ENCODE measurements at regions not wholly inside any gene's neighbourhood (a gene's known extent, or its start where the extent isn't known, plus 50 kb on each side); places are given as distances from the start of the nearest gene placed in this dataset.
"Not testable (repeated sequence)": the region's sequence is repeated elsewhere in the genome, so short reads cannot be mapped to it uniquely, and the experiment has no call there.

DNA sequence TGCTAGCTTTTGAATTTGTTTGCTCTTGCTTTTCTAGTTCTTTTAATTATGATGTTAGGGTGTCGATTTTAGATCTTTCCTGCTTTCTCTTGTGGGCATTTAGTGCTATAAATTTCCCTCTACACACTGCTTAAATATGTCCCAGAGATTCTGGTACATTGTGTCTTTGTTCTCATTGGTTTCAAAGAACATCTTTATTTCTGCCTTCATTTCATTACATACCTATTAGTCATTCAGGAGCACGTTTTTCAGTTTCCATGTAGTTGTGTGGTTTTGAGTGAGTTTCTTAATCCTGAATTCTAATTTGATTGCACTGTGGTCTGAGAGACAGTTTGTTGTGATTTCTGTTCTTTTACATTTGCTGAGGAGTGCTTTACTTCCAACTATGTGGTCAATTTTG lies 51.2 kb upstream of the MB21D2 start:
- not testable (repeated sequence) for H3K4me1 ChIP-seq (ENCODE audit: control insufficient read depth, insufficient read depth, low read length); H3K9ac ChIP-seq (ENCODE audit: low read depth, low read length); H3K27me3 ChIP-seq (ENCODE audit: control insufficient read depth, insufficient read depth, low read length); H3K36me3 ChIP-seq (ENCODE audit: insufficient read depth, low read length); H3K9me3 ChIP-seq (replicated peaks; ENCODE audit: low read length); H3K4me3 ChIP-seq (ENCODE audit: low read length)
- peak overlapping the region; percentile 29 for H3K4me2 ChIP-seq (ENCODE audit: low read length)

DNA sequence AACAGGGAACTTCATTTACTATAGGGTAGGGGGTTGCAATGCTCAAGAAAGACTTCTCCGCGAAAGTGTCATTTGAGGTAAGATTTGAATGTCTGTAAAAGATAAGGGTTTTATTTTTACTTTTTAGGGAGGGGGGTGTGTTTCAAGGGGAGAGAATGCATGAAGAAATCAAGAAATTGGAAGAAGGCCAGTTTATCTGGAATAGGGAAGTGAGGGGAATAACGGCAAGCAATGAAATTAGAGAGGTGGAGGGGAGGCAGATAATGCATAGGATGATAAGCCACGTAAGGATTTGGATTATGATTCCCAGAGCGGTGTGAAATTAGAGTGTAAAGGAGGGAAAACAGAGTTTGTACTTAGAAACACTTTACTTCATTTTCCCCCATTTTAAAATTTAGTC lies 63.0 kb upstream of the MB21D2 start:
- Histone ChIP-seq H3K9ac (ENCODE audit: low read depth, low read length) (no peak overlapping the region), H3K4me2 (ENCODE audit: low read length) (no peak overlapping the region), H3K36me3 (ENCODE audit: insufficient read depth, low read length) (no peaks in the 10 kb centered on the region)

GRCh38 chr3:192986379-192986778 lies 68.7 kb upstream of the MB21D2 start:
- Histone ChIP-seq H3K4me1 (ENCODE audit: control insufficient read depth, insufficient read depth, low read length) (no peaks in the 10 kb centered on the region), H3K36me3 (ENCODE audit: insufficient read depth, low read length) (no peaks in the 10 kb centered on the region), H3K9me3 (replicated peaks; ENCODE audit: low read length) (no peaks in the 10 kb centered on the region), H3K4me2 (ENCODE audit: low read length) (no peak overlapping the region), H3K4me3 (ENCODE audit: low read length) (no peak overlapping the region), H3K9ac (ENCODE audit: low read depth, low read length) (no peak overlapping the region), H3K27me3 (ENCODE audit: control insufficient read depth, insufficient read depth, low read length) (no peaks in the 10 kb centered on the region)

More for the DNA sequence above, 63.0 kb upstream of the MB21D2 start:
- Histone ChIP-seq H3K4me3 (ENCODE audit: low read length) (no peak overlapping the region), H3K27me3 (ENCODE audit: control insufficient read depth, insufficient read depth, low read length) (no peaks in the 10 kb centered on the region), H3K9me3 (replicated peaks; ENCODE audit: low read length) (no peaks in the 10 kb centered on the region), H3K4me1 (ENCODE audit: control insufficient read depth, insufficient read depth, low read length) (no peaks in the 10 kb centered on the region)

DNA sequence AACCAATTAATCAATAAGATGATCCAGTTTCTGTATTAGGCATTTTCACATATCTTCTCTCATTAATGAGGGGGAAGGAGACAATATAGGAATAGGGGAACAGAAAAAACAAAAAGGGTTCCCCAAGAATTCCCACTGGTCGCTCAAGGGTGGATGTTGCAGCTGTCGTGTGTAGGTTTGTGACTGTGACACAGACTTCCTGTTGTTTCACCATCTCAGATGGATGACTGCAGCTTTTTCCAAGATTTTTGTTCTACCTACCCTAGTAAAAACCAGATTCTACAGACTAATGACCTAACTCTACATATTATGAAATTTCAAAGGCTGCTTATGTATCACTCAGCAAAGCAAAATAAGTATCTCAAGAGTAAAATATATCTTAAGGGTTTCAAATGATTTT lies 73.7 kb upstream of the MB21D2 start:
- Histone ChIP-seq H3K4me1 (ENCODE audit: control insufficient read depth, insufficient read depth, low read length) (no peaks in the 10 kb centered on the region), H3K9me3 (replicated peaks; ENCODE audit: low read length) (no peaks in the 10 kb centered on the region), H3K9ac (ENCODE audit: low read depth, low read length) (no peak overlapping the region), H3K4me3 (ENCODE audit: low read length) (no peak overlapping the region), H3K36me3 (ENCODE audit: insufficient read depth, low read length) (no peaks in the 10 kb centered on the region), H3K27me3 (ENCODE audit: control insufficient read depth, insufficient read depth, low read length) (no peaks in the 10 kb centered on the region), H3K4me2 (ENCODE audit: low read length) (no peak overlapping the region)

GRCh38 chr3:192992361-192992760 lies 74.7 kb upstream of the MB21D2 start:
- Histone ChIP-seq H3K4me2 (ENCODE audit: low read length) (no peak overlapping the region), H3K4me3 (ENCODE audit: low read length) (no peak overlapping the region), H3K27me3 (ENCODE audit: control insufficient read depth, insufficient read depth, low read length) (no peaks in the 10 kb centered on the region), H3K9ac (ENCODE audit: low read depth, low read length) (no peak overlapping the region), H3K4me1 (ENCODE audit: control insufficient read depth, insufficient read depth, low read length) (no peaks in the 10 kb centered on the region), H3K9me3 (replicated peaks; ENCODE audit: low read length) (no peaks in the 10 kb centered on the region), H3K36me3 (ENCODE audit: insufficient read depth, low read length) (no peaks in the 10 kb centered on the region)

DNA sequence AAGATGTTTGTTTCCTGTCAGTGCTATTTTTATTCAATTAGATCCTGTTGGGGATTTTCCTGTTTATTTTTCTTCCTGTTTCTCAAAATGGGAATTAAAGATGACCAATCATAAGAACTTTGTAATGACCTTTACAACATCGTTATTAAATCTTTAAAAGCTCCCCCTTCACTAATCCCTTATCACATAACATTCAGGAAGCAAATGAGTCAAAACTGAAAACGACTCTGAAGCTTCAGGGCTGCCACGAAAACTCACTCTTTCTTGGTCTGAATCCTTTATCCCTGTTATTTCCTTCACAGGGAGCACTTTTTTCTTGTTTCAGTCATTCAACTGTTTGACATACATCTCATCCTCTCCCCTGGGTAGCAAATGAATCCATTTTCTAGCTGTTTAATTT lies 75.8 kb upstream of the MB21D2 start:
- H3K4me1 ChIP-seq (ENCODE audit: control insufficient read depth, insufficient read depth, low read length) = no peaks in the 10 kb centered on the region
- H3K9me3 ChIP-seq (replicated peaks; ENCODE audit: low read length) = no peaks in the 10 kb centered on the region
- no peak overlapping the region for H3K4me2 ChIP-seq (ENCODE audit: low read length)
- H3K4me3 ChIP-seq (ENCODE audit: low read length) = no peak overlapping the region
- H3K27me3 ChIP-seq (ENCODE audit: control insufficient read depth, insufficient read depth, low read length) = no peaks in the 10 kb centered on the region
- H3K36me3 ChIP-seq (ENCODE audit: insufficient read depth, low read length) = no peaks in the 10 kb centered on the region
- no peak overlapping the region for H3K9ac ChIP-seq (ENCODE audit: low read depth, low read length)

DNA sequence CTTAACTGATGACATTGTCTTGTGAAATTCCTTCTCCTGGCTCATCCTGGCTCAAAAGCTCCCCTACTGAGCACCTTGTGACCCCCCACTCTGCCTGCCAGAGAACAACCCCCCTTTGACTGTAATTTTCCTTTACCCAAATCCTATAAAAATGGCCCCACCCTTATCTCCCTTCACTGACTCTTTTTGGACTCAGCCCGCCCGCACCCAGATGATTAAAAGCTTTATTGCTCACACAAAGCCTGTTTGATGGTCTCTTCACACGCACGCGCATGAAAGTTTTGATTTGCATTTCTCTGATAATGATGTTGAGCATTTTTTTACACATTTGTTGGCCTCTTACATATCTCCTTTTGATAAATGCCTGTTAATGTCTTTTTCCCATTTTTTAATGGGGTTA lies 83.5 kb upstream of the MB21D2 start:
- H3K4me2 ChIP-seq (ENCODE audit: low read length); H3K36me3 ChIP-seq (ENCODE audit: insufficient read depth, low read length); H3K4me3 ChIP-seq (ENCODE audit: low read length); H3K27me3 ChIP-seq (ENCODE audit: control insufficient read depth, insufficient read depth, low read length); H3K9me3 ChIP-seq (replicated peaks; ENCODE audit: low read length); H3K4me1 ChIP-seq (ENCODE audit: control insufficient read depth, insufficient read depth, low read length); H3K9ac ChIP-seq (ENCODE audit: low read depth, low read length): not testable (repeated sequence)

GRCh38 chr3:193003624-193004023 lies 86.0 kb upstream of the MB21D2 start:
- H3K4me1 ChIP-seq (ENCODE audit: control insufficient read depth, insufficient read depth, low read length); H3K4me3 ChIP-seq (ENCODE audit: low read length); H3K27me3 ChIP-seq (ENCODE audit: control insufficient read depth, insufficient read depth, low read length); H3K9me3 ChIP-seq (replicated peaks; ENCODE audit: low read length); H3K4me2 ChIP-seq (ENCODE audit: low read length); H3K36me3 ChIP-seq (ENCODE audit: insufficient read depth, low read length); H3K9ac ChIP-seq (ENCODE audit: low read depth, low read length): not testable (repeated sequence)

DNA sequence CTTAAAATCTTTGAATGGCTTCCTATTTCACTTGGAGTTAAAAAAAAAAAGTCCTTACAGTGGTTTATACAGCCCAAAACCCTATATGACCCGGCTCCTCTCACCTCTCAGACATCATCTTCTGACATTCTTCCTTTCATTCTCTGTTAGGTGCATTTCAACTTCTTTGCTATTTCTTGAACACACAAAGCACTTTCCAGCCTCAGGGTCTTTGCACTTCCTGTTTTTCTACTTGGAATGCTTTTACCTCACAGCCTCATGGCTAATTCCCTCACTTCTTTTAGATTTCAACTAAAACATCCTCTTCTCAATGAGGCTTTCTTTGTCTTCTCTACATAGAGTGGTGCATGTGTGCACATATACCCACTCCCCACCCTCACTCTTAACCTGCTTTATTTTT lies 91.0 kb upstream of the MB21D2 start:
- H3K9me3 ChIP-seq (replicated peaks; ENCODE audit: low read length) = no peaks in the 10 kb centered on the region
- H3K36me3 ChIP-seq (ENCODE audit: insufficient read depth, low read length) = no peaks in the 10 kb centered on the region
- H3K9ac ChIP-seq (ENCODE audit: low read depth, low read length) = no peak overlapping the region
- H3K4me1 ChIP-seq (ENCODE audit: control insufficient read depth, insufficient read depth, low read length) = no peaks in the 10 kb centered on the region
- no peak overlapping the region for H3K4me2 ChIP-seq (ENCODE audit: low read length)
- no peaks in the 10 kb centered on the region for H3K27me3 ChIP-seq (ENCODE audit: control insufficient read depth, insufficient read depth, low read length)
- no peak overlapping the region for H3K4me3 ChIP-seq (ENCODE audit: low read length)

DNA sequence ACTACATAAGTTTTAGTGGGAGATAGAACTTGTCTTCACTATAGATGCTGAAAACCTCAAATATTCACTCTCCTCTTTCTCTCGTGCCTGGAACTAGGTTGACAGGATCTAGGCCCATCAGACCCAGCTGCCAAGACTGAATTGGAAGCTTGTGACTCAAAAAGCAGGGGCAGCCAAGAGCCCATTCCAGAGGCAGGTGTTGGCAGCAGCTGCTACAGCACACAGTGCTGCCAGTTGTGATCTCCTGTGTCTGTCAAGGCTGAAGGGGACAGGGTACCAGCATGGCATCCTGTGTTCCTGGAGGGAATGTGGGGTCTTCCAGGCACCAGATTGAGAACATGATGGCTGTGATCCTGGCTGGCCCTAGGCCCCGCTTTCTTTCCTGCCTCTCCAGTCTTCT lies 92.5 kb upstream of the MB21D2 start:
- H3K27me3 ChIP-seq (ENCODE audit: control insufficient read depth, insufficient read depth, low read length) = no peaks in the 10 kb centered on the region
- H3K4me1 ChIP-seq (ENCODE audit: control insufficient read depth, insufficient read depth, low read length) = no peaks in the 10 kb centered on the region
- no peaks in the 10 kb centered on the region for H3K36me3 ChIP-seq (ENCODE audit: insufficient read depth, low read length)
- no peak overlapping the region for H3K4me3 ChIP-seq (ENCODE audit: low read length)
- H3K4me2 ChIP-seq (ENCODE audit: low read length) = no peak overlapping the region
- H3K9ac ChIP-seq (ENCODE audit: low read depth, low read length) = no peak overlapping the region
- H3K9me3 ChIP-seq (replicated peaks; ENCODE audit: low read length) = no peaks in the 10 kb centered on the region

DNA sequence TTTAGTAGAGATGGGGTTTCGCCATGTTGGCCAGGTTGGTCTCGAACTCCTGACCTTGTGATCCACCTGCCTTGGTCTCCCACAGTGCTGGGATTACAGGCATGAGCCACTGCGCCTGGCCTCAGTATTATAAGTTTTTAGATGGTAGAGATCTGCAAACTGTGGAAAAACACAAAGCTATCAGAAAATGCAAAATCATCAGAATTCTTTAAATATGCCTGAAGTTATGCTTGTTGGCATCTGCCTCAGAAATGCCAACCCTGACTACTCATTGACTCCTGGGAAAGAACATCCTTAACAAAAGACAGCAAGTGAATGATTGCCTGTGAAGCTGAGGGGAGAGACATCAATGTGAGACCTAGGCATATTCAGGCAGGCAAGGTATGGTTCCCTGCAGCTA lies 94.3 kb upstream of the MB21D2 start:
- Histone ChIP-seq H3K4me2 (ENCODE audit: low read length) (no peak overlapping the region), H3K36me3 (ENCODE audit: insufficient read depth, low read length) (no peaks in the 10 kb centered on the region), H3K4me1 (ENCODE audit: control insufficient read depth, insufficient read depth, low read length) (no peaks in the 10 kb centered on the region), H3K9me3 (replicated peaks; ENCODE audit: low read length) (no peaks in the 10 kb centered on the region), H3K27me3 (ENCODE audit: control insufficient read depth, insufficient read depth, low read length) (no peaks in the 10 kb centered on the region), H3K9ac (ENCODE audit: low read depth, low read length) (no peak overlapping the region), H3K4me3 (ENCODE audit: low read length) (no peak overlapping the region)

- H3K9me3 ChIP-seq (replicated peaks; ENCODE audit: low read length) = no peaks in the 10 kb centered on the region
- H3K9ac ChIP-seq (ENCODE audit: low read depth, low read length) = no peak overlapping the region
- no peaks in the 10 kb centered on the region for H3K36me3 ChIP-seq (ENCODE audit: insufficient read depth, low read length)
- H3K4me2 ChIP-seq (ENCODE audit: low read length) = no peak overlapping the region
- H3K4me1 ChIP-seq (ENCODE audit: control insufficient read depth, insufficient read depth, low read length) = no peaks in the 10 kb centered on the region
- no peak overlapping the region for H3K4me3 ChIP-seq (ENCODE audit: low read length)
- H3K27me3 ChIP-seq (ENCODE audit: control insufficient read depth, insufficient read depth, low read length) = no peaks in the 10 kb centered on the region
These were observed 97.2 kb upstream of the MB21D2 start for GRCh38 chr3:193014902-193015301.

Measured in skeletal muscle satellite cell (primary cell).